ENCODE measurements at regions not wholly inside any gene's neighbourhood (a gene's known extent, or its start where the extent isn't known, plus 50 kb on each side); places are given as distances from the start of the nearest gene placed in this dataset.

GRCh38 chr16:79533292-79533691, 67.2 kb downstream of the MAF start:
- CTCF ChIA-PET, result no interaction called here
- DNase-seq (ENCODE audit: extremely low spot score), result no peak
- POLR2A ChIA-PET, result no interaction called here
- TF ChIP-seq SP1 (IDR thresholded peaks at IDR 0.05) (no peak), LEF1 (IDR thresholded peaks at IDR 0.05; ENCODE audit: borderline replicate concordance) (no peak), CTBP1 (IDR thresholded peaks at IDR 0.05; ENCODE audit: borderline replicate concordance) (no peak), FOXA1 (IDR thresholded peaks at IDR 0.05) (no peak), L3MBTL2 (conservative IDR thresholded peaks at IDR 0.05) (no peak), ARNT (IDR thresholded peaks at IDR 0.05) (no peak), ELF4 (IDR thresholded peaks at IDR 0.05) (no peak), FOXK2 (IDR thresholded peaks at IDR 0.05) (no peak)

- ChIA-PET POLR2A (no interaction called here), CTCF (no interaction called here)
- no peak for TF ChIP-seq PKNOX1 (IDR thresholded peaks at IDR 0.05)
- TF ChIP-seq FOXK2 (IDR thresholded peaks at IDR 0.05), result no peak
- no peak for TF ChIP-seq TARDBP (IDR thresholded peaks at IDR 0.05)
- TF ChIP-seq CTBP1 (IDR thresholded peaks at IDR 0.05; ENCODE audit: borderline replicate concordance), result no peak
- TF ChIP-seq HDGF (IDR thresholded peaks at IDR 0.05; ENCODE audit: borderline replicate concordance), result no peak
- TF ChIP-seq FOXM1 (IDR thresholded peaks at IDR 0.05; ENCODE audit: borderline replicate concordance), result no peak
- TF ChIP-seq L3MBTL2 (conservative IDR thresholded peaks at IDR 0.05), result no peak
- TF ChIP-seq ZNF384 (IDR thresholded peaks at IDR 0.05), result no peak
- TF ChIP-seq SP1 (IDR thresholded peaks at IDR 0.05), result no peak
- no peak for TF ChIP-seq FOXA1 (IDR thresholded peaks at IDR 0.05)
- no peak for TF ChIP-seq NFRKB (IDR thresholded peaks at IDR 0.05)
- no peak for TF ChIP-seq SUZ12 (IDR thresholded peaks at IDR 0.05)
- no peak for TF ChIP-seq LEF1 (IDR thresholded peaks at IDR 0.05; ENCODE audit: borderline replicate concordance)
- TF ChIP-seq ELF4 (IDR thresholded peaks at IDR 0.05), result no peak
- TF ChIP-seq ARNT (IDR thresholded peaks at IDR 0.05), result no peak
- DNase-seq (ENCODE audit: extremely low spot score), result no peak
Observed at GRCh38 chr16:79532785-79533184, 67.8 kb downstream of the MAF start.

- TF ChIP-seq CTBP1 (IDR thresholded peaks at IDR 0.05; ENCODE audit: borderline replicate concordance), result no peak
- no peak for TF ChIP-seq ELF4 (IDR thresholded peaks at IDR 0.05)
- TF ChIP-seq FOXA1 (IDR thresholded peaks at IDR 0.05), result no peak
- no peak for TF ChIP-seq HDGF (IDR thresholded peaks at IDR 0.05; ENCODE audit: borderline replicate concordance)
- TF ChIP-seq BHLHE40 (IDR thresholded peaks at IDR 0.05; ENCODE audit: borderline replicate concordance), result no peak
- no peak for TF ChIP-seq SUZ12 (IDR thresholded peaks at IDR 0.05)
- TF ChIP-seq ZNF384 (IDR thresholded peaks at IDR 0.05), result no peak
- no peak for TF ChIP-seq ARNT (IDR thresholded peaks at IDR 0.05)
- TF ChIP-seq TARDBP (IDR thresholded peaks at IDR 0.05), result no peak
- TF ChIP-seq SP1 (IDR thresholded peaks at IDR 0.05), result no peak
- no peak for TF ChIP-seq LEF1 (IDR thresholded peaks at IDR 0.05; ENCODE audit: borderline replicate concordance)
- no peak for TF ChIP-seq NFRKB (IDR thresholded peaks at IDR 0.05)
- TF ChIP-seq PKNOX1 (IDR thresholded peaks at IDR 0.05), result no peak
- TF ChIP-seq FOXK2 (IDR thresholded peaks at IDR 0.05), result no peak
- no peak for TF ChIP-seq L3MBTL2 (conservative IDR thresholded peaks at IDR 0.05)
- no peak for TF ChIP-seq FOXM1 (IDR thresholded peaks at IDR 0.05; ENCODE audit: borderline replicate concordance)
- no peak for DNase-seq (ENCODE audit: extremely low spot score)
- ChIA-PET POLR2A (no interaction called here), CTCF (no interaction called here)
Observed at GRCh38 chr16:79532273-79532672, 68.3 kb downstream of the MAF start.

- POLR2A ChIA-PET, result no interaction called here
Observed at GRCh38 chr16:79528338-79528737, 72.2 kb downstream of the MAF start.

GRCh38 chr16:79523971-79524370, 76.6 kb downstream of the MAF start:
- TF ChIP-seq CTBP1 (IDR thresholded peaks at IDR 0.05; ENCODE audit: borderline replicate concordance), result no peak
- TF ChIP-seq FOXA1 (IDR thresholded peaks at IDR 0.05), result no peak
- TF ChIP-seq FOXM1 (IDR thresholded peaks at IDR 0.05; ENCODE audit: borderline replicate concordance), result no peak
- TF ChIP-seq PKNOX1 (IDR thresholded peaks at IDR 0.05), result no peak
- no peak for TF ChIP-seq FOXK2 (IDR thresholded peaks at IDR 0.05)
- TF ChIP-seq ELF4 (IDR thresholded peaks at IDR 0.05), result no peak
- no peak for TF ChIP-seq ARNT (IDR thresholded peaks at IDR 0.05)
- no peak for TF ChIP-seq NFRKB (IDR thresholded peaks at IDR 0.05)
- TF ChIP-seq LEF1 (IDR thresholded peaks at IDR 0.05; ENCODE audit: borderline replicate concordance), result no peak
- no peak for TF ChIP-seq TARDBP (IDR thresholded peaks at IDR 0.05)
- no peak for TF ChIP-seq ZNF384 (IDR thresholded peaks at IDR 0.05)
- no peak for TF ChIP-seq BHLHE40 (IDR thresholded peaks at IDR 0.05; ENCODE audit: borderline replicate concordance)
- ChIA-PET POLR2A (no interaction called here), CTCF (no interaction called here)
- no peak for DNase-seq (ENCODE audit: extremely low spot score)

More at GRCh38 chr16:79528338-79528737, 72.2 kb downstream of the MAF start:
- CTCF ChIA-PET, result no interaction called here
- DNase-seq (ENCODE audit: extremely low spot score), result no peak
- TF ChIP-seq SUZ12 (IDR thresholded peaks at IDR 0.05) (no peak), SP1 (IDR thresholded peaks at IDR 0.05) (no peak), FOXA1 (IDR thresholded peaks at IDR 0.05) (no peak), ARNT (IDR thresholded peaks at IDR 0.05) (no peak), BHLHE40 (IDR thresholded peaks at IDR 0.05; ENCODE audit: borderline replicate concordance) (no peak)

GRCh38 chr16:79519448-79519847, 81.1 kb downstream of the MAF start:
- no peak for DNase-seq (ENCODE audit: extremely low spot score)
- TF ChIP-seq SP1 (IDR thresholded peaks at IDR 0.05) (no peak), CTBP1 (IDR thresholded peaks at IDR 0.05; ENCODE audit: borderline replicate concordance) (no peak), HDGF (IDR thresholded peaks at IDR 0.05; ENCODE audit: borderline replicate concordance) (no peak)
- ChIA-PET CTCF (no interaction called here), POLR2A (no interaction called here)

GRCh38 chr16:79517156-79517555, 83.4 kb downstream of the MAF start:
- TF ChIP-seq L3MBTL2 (conservative IDR thresholded peaks at IDR 0.05), result no peak
- no peak for TF ChIP-seq NFRKB (IDR thresholded peaks at IDR 0.05)
- TF ChIP-seq SP1 (IDR thresholded peaks at IDR 0.05), result no peak
- TF ChIP-seq CTBP1 (IDR thresholded peaks at IDR 0.05; ENCODE audit: borderline replicate concordance), result no peak
- no peak for TF ChIP-seq LEF1 (IDR thresholded peaks at IDR 0.05; ENCODE audit: borderline replicate concordance)
- no peak for TF ChIP-seq ARNT (IDR thresholded peaks at IDR 0.05)
- TF ChIP-seq ZNF384 (IDR thresholded peaks at IDR 0.05), result no peak
- no peak for TF ChIP-seq HDGF (IDR thresholded peaks at IDR 0.05; ENCODE audit: borderline replicate concordance)
- no peak for TF ChIP-seq ELF4 (IDR thresholded peaks at IDR 0.05)
- no peak for TF ChIP-seq TARDBP (IDR thresholded peaks at IDR 0.05)
- no peak for TF ChIP-seq PKNOX1 (IDR thresholded peaks at IDR 0.05)
- TF ChIP-seq FOXM1 (IDR thresholded peaks at IDR 0.05; ENCODE audit: borderline replicate concordance), result no peak
- TF ChIP-seq BHLHE40 (IDR thresholded peaks at IDR 0.05; ENCODE audit: borderline replicate concordance), result no peak
- TF ChIP-seq FOXK2 (IDR thresholded peaks at IDR 0.05), result no peak
- no peak for TF ChIP-seq SUZ12 (IDR thresholded peaks at IDR 0.05)
- TF ChIP-seq FOXA1 (IDR thresholded peaks at IDR 0.05), result no peak
- ChIA-PET CTCF (no interaction called here), POLR2A (no interaction called here)
- DNase-seq (ENCODE audit: extremely low spot score), result no peak

Measured in HEK293T (cell line).